ENCODE measurements at regions not wholly inside any gene's neighbourhood (a gene's known extent, or its start where the extent isn't known, plus 50 kb on each side); places are given as distances from the start of the nearest gene placed in this dataset.

GRCh38 chr7:96836456-96836855, 126.8 kb upstream of the SEM1 start:
- no peaks in the 10 kb centered on the region for H3K79me2 ChIP-seq (ENCODE audit: control insufficient read depth, insufficient read depth, low read length)
- H3K36me3 ChIP-seq (ENCODE audit: control insufficient read depth in 2 of 2, insufficient read depth in 2 of 2, low read length in 1 of 2): no peaks in the 10 kb centered on the region
- peaks cover 6% of the 10 kb centered on the region; the same call in 1 of the 2 replicates for H3K4me1 ChIP-seq (ENCODE audit: control insufficient read depth, insufficient read depth, low read length)
- DNase-seq (ENCODE audit: low read depth, low spot score) (no peak), ATAC-seq (no peak), FAIRE-seq (no peak)
- H2AFZ ChIP-seq (ENCODE audit: control insufficient read depth, low read depth, low read length): peak overlapping the region; percentile 29
- H3K9me3 ChIP-seq (replicated peaks; ENCODE audit: control insufficient read depth, insufficient read depth, low read length): no peaks in the 10 kb centered on the region
- intact Hi-C loops (cut with micrococcal nuclease; ENCODE audit: unreplicated experiment) (no loop called here), in situ Hi-C loops (cut with MboI) (no loop called here)
- H4K20me1 ChIP-seq (ENCODE audit: control insufficient read depth, insufficient read depth): no peaks in the 10 kb centered on the region
- TF ChIP-seq TCF12 (IDR thresholded peaks at IDR 0.05; ENCODE audit: low read depth, low read length) (no peak), YBX1 (IDR thresholded peaks at IDR 0.05) (no peak), MEF2B (IDR thresholded peaks at IDR 0.05; ENCODE audit: partially characterized antibody, poor library complexity, severe bottlenecking) (no peak), PKNOX1 (IDR thresholded peaks at IDR 0.05) (no peak), ZNF207 (IDR thresholded peaks at IDR 0.05; ENCODE audit: borderline replicate concordance) (no peak), JUND (IDR thresholded peaks at IDR 0.05; ENCODE audit: low read depth, low read length) (no peak), NRF1 (conservative IDR thresholded peaks at IDR 0.05; ENCODE audit: low read depth, low read length) (no peak), CREM (IDR thresholded peaks at IDR 0.05; ENCODE audit: low read depth) (no peak), SPI1 (IDR thresholded peaks at IDR 0.05; ENCODE audit: borderline replicate concordance, insufficient read depth, low read depth, low read length) (no peak), KAT2A (conservative IDR thresholded peaks at IDR 0.05; ENCODE audit: control insufficient read depth, low read depth, low read length) (no peak), STAT3 (IDR thresholded peaks at IDR 0.05; ENCODE audit: low read depth, low read length) (no peak), POU2F2 (IDR thresholded peaks at IDR 0.05; ENCODE audit: borderline replicate concordance, low read depth, low read length) (no peak), TARDBP (IDR thresholded peaks at IDR 0.05; ENCODE audit: borderline replicate concordance) (no peak), CREB1 (IDR thresholded peaks at IDR 0.05; ENCODE audit: low read depth) (no peak), SMAD1 (IDR thresholded peaks at IDR 0.05; ENCODE audit: low read depth, partially characterized antibody) (no peak)
- H3K27ac ChIP-seq (ENCODE audit: control insufficient read depth, insufficient read depth): no peak overlapping the region
- ChIA-PET CTCF (no interaction called here), RAD21 (ENCODE audit: unreplicated experiment) (no interaction called here), POLR2A (no interaction called here), SMC1A (ENCODE audit: uncharacterized antibody, unreplicated experiment) (no interaction called here)
- no peak overlapping the region for H3K4me3 ChIP-seq
- no peak overlapping the region for H3K9ac ChIP-seq (ENCODE audit: control insufficient read depth, insufficient read depth, low read length)
- no peaks in the 10 kb centered on the region; a peak in 1 of 4 replicates for H3K27me3 ChIP-seq (replicated peaks in 1 of 2; ENCODE audit: control insufficient read depth in 2 of 2, insufficient read depth in 2 of 2, low read length in 1 of 2)
- 40% methylated on average over 3 of the region's 3 CpGs for WGBS (ENCODE audit: insufficient coverage, insufficient replicate concordance, low lambda C conversion rate, missing lambda C conversion rate)
- H3K4me2 ChIP-seq (ENCODE audit: control insufficient read depth, insufficient read depth): peak overlapping the region; percentile 48
- no TSS peak for BruUV-seq (replicated peaks)

Data from GM12878 (cell line).